SK-N-SH (cell line): ENCODE measurements at regions not wholly inside any gene's neighbourhood (a gene's known extent, or its start where the extent isn't known, plus 50 kb on each side); places are given as distances from the start of the nearest gene placed in this dataset.

Source experiments
- CTCF ChIA-PET: fragments of 300-600, 350-600 bp; formaldehyde crosslinking; extraction: SDS; loops from one replicate; lab custom pipeline; 2021; lab: Yijun Ruan, JAX
- POLR2A ChIA-PET: fragments of 350-600 bp; sonication (Branson Sonifier 250); formaldehyde crosslinking; extraction: SDS; loops from one replicate; lab custom pipeline; 2020; ENCODE audit warnings: antibody characterized with exemption, inconsistent platforms; lab: Yijun Ruan, JAX
- DNase-seq: peaks from one replicate; pipeline ENCODE4 v3.0.0; 2012
- H2AFZ ChIP-seq: fragments of 200-600 bp; sonication (generic); 2 replicates; pipeline ENCODE4 v1.8.1; 2016; ENCODE audit warnings: antibody characterized with exemption, mild to moderate bottlenecking, low read depth
- H3F3A ChIP-seq: fragments of 200-600 bp; sonication (generic); replicated peaks from 2 replicates; pipeline ENCODE3; 2016; ENCODE audit warnings: antibody characterized with exemption, mild to moderate bottlenecking; ENCODE audit not compliant: insufficient read depth
- H3K27ac ChIP-seq, 2 experiments: fragments of 200-500 bp in 1 of 2; fragments of 200-600 bp in 1 of 2; sonication (Bioruptor generic) in 1 of 2; sonication (generic), shearing (Covaris generic) in 1 of 2; 2 replicates each; pipeline versions ENCODE4 v1.5.1 to v1.6.1; 2014 to 2016; ENCODE audit warnings: low read depth in 2 of 2, inconsistent platforms in 1 of 2, low read length in 1 of 2, mild to moderate bottlenecking in 1 of 2, mixed read lengths in 1 of 2
- H3K27me3 ChIP-seq: fragments of 200-600 bp; sonication (generic), shearing (Covaris generic); 2 replicates; pipeline ENCODE4 v1.6.1; 2016; ENCODE audit warnings: mixed run types; ENCODE audit not compliant: insufficient read depth
- H3K36me3 ChIP-seq, 2 experiments: fragments of 200-500 bp in 1 of 2; fragments of 200-600 bp in 1 of 2; sonication (Bioruptor generic) in 1 of 2; sonication (generic) in 1 of 2; replicated peaks in 1 of 2; 2 replicates each; pipeline versions ENCODE3 to v1.5.1; 2014 to 2016; ENCODE audit warnings: low read length in 1 of 2, mild to moderate bottlenecking in 1 of 2; ENCODE audit not compliant: insufficient read depth in 2 of 2, control insufficient read depth in 1 of 2
- H3K4me1 ChIP-seq, 2 experiments: fragments of 200-500 bp in 1 of 2; fragments of 200-600 bp in 1 of 2; sonication (Bioruptor generic) in 1 of 2; sonication (generic), shearing (Covaris generic) in 1 of 2; 2 replicates each; pipeline versions ENCODE4 v1.5.1 to v1.6.1; 2014 to 2016; ENCODE audit warnings: low read depth in 1 of 2, low read length in 1 of 2, mixed run types in 1 of 2; ENCODE audit not compliant: insufficient read depth in 2 of 2, control insufficient read depth in 1 of 2
- H3K4me2 ChIP-seq: fragments of 200-600 bp; sonication (generic), shearing (Covaris generic); 2 replicates; pipeline ENCODE4 v1.6.1; 2017; ENCODE audit warnings: mixed run types
- H3K4me3 ChIP-seq, 2 experiments: fragments of 200-500 bp in 1 of 2; fragments of 200-600 bp in 1 of 2; sonication (Bioruptor generic) in 1 of 2; sonication (generic), shearing (Covaris generic) in 1 of 2; 2 replicates each; pipeline versions ENCODE4 v1.5.1 to v1.8.1; 2014 to 2016; ENCODE audit warnings: low read depth in 2 of 2, inconsistent platforms in 1 of 2, low read length in 1 of 2, mild to moderate bottlenecking in 1 of 2, mixed read lengths in 1 of 2, moderate library complexity in 1 of 2
- H3K79me2 ChIP-seq: fragments of 200-600 bp; sonication (generic); 2 replicates; pipeline ENCODE4 v1.8.1; 2017; ENCODE audit warnings: mild to moderate bottlenecking; ENCODE audit not compliant: insufficient read depth
- H3K9ac ChIP-seq: fragments of 200-600 bp; sonication (generic); 2 replicates; pipeline ENCODE4 v1.6.1; 2017; ENCODE audit warnings: mixed run types
- H3K9me2 ChIP-seq: fragments of 200-600 bp; sonication (generic); 2 replicates; pipeline ENCODE4 v1.6.1; 2017; ENCODE audit warnings: mixed run types
- H3K9me3 ChIP-seq: fragments of 200-600 bp; sonication (generic); 2 replicates; pipeline ENCODE4 v1.6.1; 2017; ENCODE audit warnings: mixed run types, mild to moderate bottlenecking, moderate library complexity
- H4K20me1 ChIP-seq: fragments of 200-600 bp; sonication (generic); 2 replicates; pipeline ENCODE4 v1.6.1; 2017; ENCODE audit warnings: mild to moderate bottlenecking, mixed run types; ENCODE audit not compliant: insufficient read depth
- CHD2 ChIP-seq: fragments of 150-350 bp; IDR thresholded peaks from 2 replicates; pipeline ENCODE4 v1.6.1; 2018; ENCODE audit warnings: low read length; ENCODE audit not compliant: partially characterized antibody
- EP300 ChIP-seq, 2 experiments: IDR thresholded peaks; 2 replicates each; pipeline versions ENCODE4 v1.4.0 to v1.6.1; 2012; ENCODE audit warnings: borderline replicate concordance in 1 of 2, low read depth in 1 of 2, low read length in 1 of 2
- FOXM1 ChIP-seq: IDR thresholded peaks from 2 replicates; pipeline ENCODE4 v1.4.0; 2012; ENCODE audit warnings: low read depth, mild to moderate bottlenecking
- GABPA ChIP-seq: IDR thresholded peaks from 2 replicates; pipeline ENCODE4 v1.4.0; 2012; ENCODE audit warnings: low read depth, mild to moderate bottlenecking
- JUND ChIP-seq: IDR thresholded peaks from 2 replicates; pipeline ENCODE4 v1.4.0; 2012
- MEF2A ChIP-seq: IDR thresholded peaks from 2 replicates; pipeline ENCODE4 v1.4.0; 2012; ENCODE audit warnings: low read depth, borderline replicate concordance
- MXI1 ChIP-seq: IDR thresholded peaks from 2 replicates; pipeline ENCODE4 v1.6.1; 2012; ENCODE audit warnings: mild to moderate bottlenecking, low read depth, low read length, improper control_type of control experiment
- NFIC ChIP-seq: IDR thresholded peaks from 2 replicates; pipeline ENCODE4 v1.4.0; 2012; ENCODE audit warnings: borderline replicate concordance
- NRF1 ChIP-seq: IDR thresholded peaks from 2 replicates; pipeline ENCODE4 v1.6.1; 2012; ENCODE audit warnings: low read depth, mild to moderate bottlenecking, low read length
- RCOR1 ChIP-seq: fragments of 150-350 bp; IDR thresholded peaks from 2 replicates; pipeline ENCODE4 v1.6.1; 2017; ENCODE audit warnings: antibody characterized with exemption, low read length
- RFX5 ChIP-seq: IDR thresholded peaks from 2 replicates; pipeline ENCODE4 v1.6.1; 2012; ENCODE audit warnings: mild to moderate bottlenecking, improper control_type of control experiment, low read length
- RXRA ChIP-seq: IDR thresholded peaks from 2 replicates; pipeline ENCODE4 v1.4.0; 2012; ENCODE audit warnings: low read depth, mild to moderate bottlenecking, borderline replicate concordance
- SIN3A ChIP-seq: IDR thresholded peaks from 2 replicates; pipeline ENCODE4 v1.6.1; 2012; ENCODE audit warnings: low read depth, mild to moderate bottlenecking, low read length, moderate library complexity, borderline replicate concordance
- SMC3 ChIP-seq: IDR thresholded peaks from 2 replicates; pipeline ENCODE4 v1.6.1; 2012; ENCODE audit warnings: low read depth, low read length, improper control_type of control experiment
- TCF12 ChIP-seq: IDR thresholded peaks from 2 replicates; pipeline ENCODE4 v1.4.0; 2012
- YY1 ChIP-seq: IDR thresholded peaks from 2 replicates; pipeline ENCODE4 v1.4.0; 2012; ENCODE audit warnings: low read depth, mild to moderate bottlenecking
- WGBS: methylation state at CpG from one replicate; pipeline ENCODE4 v1.1.6; 2017; ENCODE audit warnings: low lambda C conversion rate; 5-methylcytosine and 5-hydroxymethylcytosine counted together
- TF ChIP-seq, protein P1 (sequence below): IDR thresholded peaks from 2 replicates; pipeline ENCODE4 v1.6.1; 2012; ENCODE audit warnings: mild to moderate bottlenecking, low read depth, low read length, moderate library complexity
- TF ChIP-seq, protein P2 (sequence below): IDR thresholded peaks from 2 replicates; pipeline ENCODE4 v1.4.0; 2012; ENCODE audit warnings: low read depth, borderline replicate concordance
- TF ChIP-seq, protein P3 (sequence below): IDR thresholded peaks from 2 replicates; pipeline ENCODE4 v1.4.0; 2012; ENCODE audit warnings: low read depth, borderline replicate concordance
- TF ChIP-seq, protein P4 (sequence below): IDR thresholded peaks from 2 replicates; pipeline ENCODE4; 2012

DNA sequence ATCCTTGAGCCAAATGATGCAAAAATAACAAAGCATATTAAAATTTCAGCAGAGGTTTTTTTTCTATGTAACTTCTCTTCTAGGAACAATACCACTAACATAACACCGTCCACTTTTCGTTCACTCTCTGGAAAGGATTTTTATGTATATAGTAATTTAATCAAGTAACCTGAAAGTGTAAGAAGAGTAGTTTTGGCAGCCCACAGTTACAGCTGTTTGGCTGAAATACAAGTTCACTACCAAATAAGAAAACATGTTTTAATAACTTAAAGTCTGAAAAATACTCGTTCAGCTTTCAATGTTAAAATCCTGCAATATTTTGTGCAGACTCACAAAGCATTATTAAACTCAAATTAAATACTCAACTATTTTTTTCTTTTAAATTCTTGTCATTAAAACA is 896.8 kb upstream of the ADGRL4 start:
- no peak overlapping the region for H3K27ac ChIP-seq
- no peak for TF ChIP-seq RCOR1
- no peak for TF ChIP-seq EP300 (IDR thresholded peaks at IDR 0.05; ENCODE audit: borderline replicate concordance in 1 of 2, low read depth in 1 of 2, low read length in 1 of 2)
- no peak for TF ChIP-seq SIN3A
- no peak for TF ChIP-seq MXI1
- TF ChIP-seq YY1, result no peak
- TF ChIP-seq, protein P1, sequence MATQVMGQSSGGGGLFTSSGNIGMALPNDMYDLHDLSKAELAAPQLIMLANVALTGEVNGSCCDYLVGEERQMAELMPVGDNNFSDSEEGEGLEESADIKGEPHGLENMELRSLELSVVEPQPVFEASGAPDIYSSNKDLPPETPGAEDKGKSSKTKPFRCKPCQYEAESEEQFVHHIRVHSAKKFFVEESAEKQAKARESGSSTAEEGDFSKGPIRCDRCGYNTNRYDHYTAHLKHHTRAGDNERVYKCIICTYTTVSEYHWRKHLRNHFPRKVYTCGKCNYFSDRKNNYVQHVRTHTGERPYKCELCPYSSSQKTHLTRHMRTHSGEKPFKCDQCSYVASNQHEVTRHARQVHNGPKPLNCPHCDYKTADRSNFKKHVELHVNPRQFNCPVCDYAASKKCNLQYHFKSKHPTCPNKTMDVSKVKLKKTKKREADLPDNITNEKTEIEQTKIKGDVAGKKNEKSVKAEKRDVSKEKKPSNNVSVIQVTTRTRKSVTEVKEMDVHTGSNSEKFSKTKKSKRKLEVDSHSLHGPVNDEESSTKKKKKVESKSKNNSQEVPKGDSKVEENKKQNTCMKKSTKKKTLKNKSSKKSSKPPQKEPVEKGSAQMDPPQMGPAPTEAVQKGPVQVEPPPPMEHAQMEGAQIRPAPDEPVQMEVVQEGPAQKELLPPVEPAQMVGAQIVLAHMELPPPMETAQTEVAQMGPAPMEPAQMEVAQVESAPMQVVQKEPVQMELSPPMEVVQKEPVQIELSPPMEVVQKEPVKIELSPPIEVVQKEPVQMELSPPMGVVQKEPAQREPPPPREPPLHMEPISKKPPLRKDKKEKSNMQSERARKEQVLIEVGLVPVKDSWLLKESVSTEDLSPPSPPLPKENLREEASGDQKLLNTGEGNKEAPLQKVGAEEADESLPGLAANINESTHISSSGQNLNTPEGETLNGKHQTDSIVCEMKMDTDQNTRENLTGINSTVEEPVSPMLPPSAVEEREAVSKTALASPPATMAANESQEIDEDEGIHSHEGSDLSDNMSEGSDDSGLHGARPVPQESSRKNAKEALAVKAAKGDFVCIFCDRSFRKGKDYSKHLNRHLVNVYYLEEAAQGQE, result no peak
- TF ChIP-seq RXRA, result no peak
- TF ChIP-seq FOXM1, result no peak
- no peak for TF ChIP-seq MEF2A
- TF ChIP-seq NRF1, result no peak
- TF ChIP-seq, protein P2, sequence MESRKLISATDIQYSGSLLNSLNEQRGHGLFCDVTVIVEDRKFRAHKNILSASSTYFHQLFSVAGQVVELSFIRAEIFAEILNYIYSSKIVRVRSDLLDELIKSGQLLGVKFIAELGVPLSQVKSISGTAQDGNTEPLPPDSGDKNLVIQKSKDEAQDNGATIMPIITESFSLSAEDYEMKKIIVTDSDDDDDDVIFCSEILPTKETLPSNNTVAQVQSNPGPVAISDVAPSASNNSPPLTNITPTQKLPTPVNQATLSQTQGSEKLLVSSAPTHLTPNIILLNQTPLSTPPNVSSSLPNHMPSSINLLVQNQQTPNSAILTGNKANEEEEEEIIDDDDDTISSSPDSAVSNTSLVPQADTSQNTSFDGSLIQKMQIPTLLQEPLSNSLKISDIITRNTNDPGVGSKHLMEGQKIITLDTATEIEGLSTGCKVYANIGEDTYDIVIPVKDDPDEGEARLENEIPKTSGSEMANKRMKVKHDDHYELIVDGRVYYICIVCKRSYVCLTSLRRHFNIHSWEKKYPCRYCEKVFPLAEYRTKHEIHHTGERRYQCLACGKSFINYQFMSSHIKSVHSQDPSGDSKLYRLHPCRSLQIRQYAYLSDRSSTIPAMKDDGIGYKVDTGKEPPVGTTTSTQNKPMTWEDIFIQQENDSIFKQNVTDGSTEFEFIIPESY, result no peak
- TF ChIP-seq, protein P3, sequence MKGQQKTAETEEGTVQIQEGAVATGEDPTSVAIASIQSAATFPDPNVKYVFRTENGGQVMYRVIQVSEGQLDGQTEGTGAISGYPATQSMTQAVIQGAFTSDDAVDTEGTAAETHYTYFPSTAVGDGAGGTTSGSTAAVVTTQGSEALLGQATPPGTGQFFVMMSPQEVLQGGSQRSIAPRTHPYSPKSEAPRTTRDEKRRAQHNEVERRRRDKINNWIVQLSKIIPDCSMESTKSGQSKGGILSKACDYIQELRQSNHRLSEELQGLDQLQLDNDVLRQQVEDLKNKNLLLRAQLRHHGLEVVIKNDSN, result no peak
- TF ChIP-seq SMC3, result no peak
- no peak for TF ChIP-seq TCF12
- TF ChIP-seq CHD2, result no peak
- no peak for TF ChIP-seq GABPA
- TF ChIP-seq, protein P4, sequence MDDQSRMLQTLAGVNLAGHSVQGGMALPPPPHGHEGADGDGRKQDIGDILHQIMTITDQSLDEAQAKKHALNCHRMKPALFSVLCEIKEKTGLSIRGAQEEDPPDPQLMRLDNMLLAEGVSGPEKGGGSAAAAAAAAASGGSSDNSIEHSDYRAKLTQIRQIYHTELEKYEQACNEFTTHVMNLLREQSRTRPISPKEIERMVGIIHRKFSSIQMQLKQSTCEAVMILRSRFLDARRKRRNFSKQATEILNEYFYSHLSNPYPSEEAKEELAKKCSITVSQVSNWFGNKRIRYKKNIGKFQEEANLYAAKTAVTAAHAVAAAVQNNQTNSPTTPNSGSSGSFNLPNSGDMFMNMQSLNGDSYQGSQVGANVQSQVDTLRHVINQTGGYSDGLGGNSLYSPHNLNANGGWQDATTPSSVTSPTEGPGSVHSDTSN, result no peak
- TF ChIP-seq NFIC, result no peak
- no peak for TF ChIP-seq JUND
- no peak for TF ChIP-seq RFX5
- no peaks in the 10 kb centered on the region for H3K9me2 ChIP-seq
- H3K4me3 ChIP-seq, result no peak overlapping the region
- H3K27me3 ChIP-seq, result no peaks in the 10 kb centered on the region
- H3K9ac ChIP-seq, result no peak overlapping the region
- H3K4me1 ChIP-seq, result peaks cover 0 to 10% of the 10 kb centered on the region in 2 experiments; a peak in 2 of 4 replicates
- no peaks in the 10 kb centered on the region for H3K36me3 ChIP-seq
- H3K4me2 ChIP-seq, result no peak overlapping the region
- ChIA-PET CTCF (interaction anchor here (0.9 kb wide), 1 partner anchor 407 kb away, joined by 4 read pairs; no protein-coding TSS in a partner anchor), POLR2A (no interaction called here)
- 74% methylated on average over 3 of the region's 3 CpGs for WGBS
- peaks cover 3% of the 10 kb centered on the region for H3F3A ChIP-seq
- H3K79me2 ChIP-seq, result no peaks in the 10 kb centered on the region
- no peak overlapping the region for H2AFZ ChIP-seq
- H4K20me1 ChIP-seq, result no peaks in the 10 kb centered on the region
- DNase-seq, result no peak
- no peaks in the 10 kb centered on the region for H3K9me3 ChIP-seq
